CD4-positive, alpha-beta memory T cell (primary cell): ENCODE measurements at regions not wholly inside any gene's neighbourhood (a gene's known extent, or its start where the extent isn't known, plus 50 kb on each side); places are given as distances from the start of the nearest gene placed in this dataset.
A peak's percentile ranks its signal among the peaks of the same experiment; 100 is the strongest.

Source experiments
- CTCF ChIA-PET: fragments of 350-600 bp; sonication (Branson Sonifier 250); formaldehyde crosslinking; loops from one replicate; lab custom pipeline; 2021; ENCODE audit warnings: inconsistent platforms; ENCODE audit not compliant: partially characterized antibody; lab: Charles Lee
- POLR2A ChIA-PET: fragments of 350-600 bp; sonication (Branson Sonifier 250); formaldehyde crosslinking; loops from one replicate; lab custom pipeline; 2021; ENCODE audit not compliant: partially characterized antibody; lab: Charles Lee
- DNase-seq, 5 donors: peaks; one replicate each; pipeline versions ENCODE4 v3.0.0 to v3.0.0-alpha.2; 2020 to 2022; ENCODE audit warnings: mixed read lengths in 1 of 5
- H3K27ac ChIP-seq: one replicate; pipeline ENCODE4 v1.7.0; 2013; ENCODE audit warnings: low read depth, low read length
- H3K27me3 ChIP-seq: 2 replicates; pipeline ENCODE4 v1.7.0; 2013; ENCODE audit warnings: mild to moderate bottlenecking, low read length, moderate library complexity; ENCODE audit not compliant: insufficient read depth
- H3K36me3 ChIP-seq: 2 replicates; pipeline ENCODE4 v1.7.0; 2013; ENCODE audit warnings: mild to moderate bottlenecking, low read length, moderate library complexity; ENCODE audit not compliant: insufficient read depth
- H3K4me1 ChIP-seq: 2 replicates; pipeline ENCODE4 v1.7.0; 2013; ENCODE audit warnings: mild to moderate bottlenecking, low read length, moderate library complexity; ENCODE audit not compliant: insufficient read depth
- H3K4me3 ChIP-seq, 2 donors: one replicate each; pipeline ENCODE4 v1.7.0; 2013; ENCODE audit warnings: low read length in 2 of 2, mild to moderate bottlenecking in 1 of 2
- H3K9me3 ChIP-seq, 2 donors: one replicate each; pipeline ENCODE4 v1.7.0; 2013; ENCODE audit warnings: low read length in 2 of 2, control low read depth in 1 of 2; ENCODE audit not compliant: control insufficient read depth in 1 of 2
- H3K27ac Mint-ChIP-seq, 7 donors: one replicate each; pipeline ENCODE4 v1.8.0; 2020 to 2021; ENCODE audit warnings: mixed read lengths in 7 of 7, mild to moderate bottlenecking in 6 of 7, inconsistent platforms in 3 of 7, moderate library complexity in 3 of 7
- H3K27me3 Mint-ChIP-seq, 2 donors: one replicate each; pipeline ENCODE4 v1.8.0; 2020 to 2021; ENCODE audit warnings: mixed read lengths in 2 of 2
- H3K36me3 Mint-ChIP-seq, 2 donors: one replicate each; pipeline ENCODE4 v1.8.0; 2020 to 2021; ENCODE audit warnings: mixed read lengths in 2 of 2, inconsistent platforms in 1 of 2, mild to moderate bottlenecking in 1 of 2
- H3K4me1 Mint-ChIP-seq, 4 donors: one replicate each; pipeline ENCODE4 v1.8.0; 2020 to 2021; ENCODE audit warnings: mixed read lengths in 4 of 4, mild to moderate bottlenecking in 1 of 4
- H3K4me3 Mint-ChIP-seq, 8 donors: one replicate each; pipeline ENCODE4 v1.8.0; 2020 to 2021; ENCODE audit warnings: mixed read lengths in 8 of 8, mild to moderate bottlenecking in 7 of 8, moderate library complexity in 6 of 8, inconsistent platforms in 3 of 8
- H3K9me3 Mint-ChIP-seq, 8 donors: one replicate each; pipeline ENCODE4 v1.8.0; 2020 to 2021; ENCODE audit warnings: mixed read lengths in 8 of 8, mild to moderate bottlenecking in 5 of 8, inconsistent platforms in 3 of 8, moderate library complexity in 1 of 8
- intact Hi-C: fragments of 100-400 bp; cut with micrococcal nuclease; formaldehyde crosslinking; loops from one replicate; pipeline ENCODE4 v1.15.1; 2023

GRCh38 chr1:55669293-55669692 is 454.1 kb upstream of the USP24 start:
- Histone ChIP-seq H3K4me3 (no peak overlapping the region), H3K36me3 (no peaks in the 10 kb centered on the region), H3K9me3 (no peaks in the 10 kb centered on the region), H3K4me1 (no peaks in the 10 kb centered on the region), H3K27ac (no peak overlapping the region), H3K27me3 (no peaks in the 10 kb centered on the region)
- intact Hi-C loops = no loop called here
- ChIA-PET POLR2A (no interaction called here), CTCF (no interaction called here)
- Mint-ChIP-seq H3K4me1 (no peaks in the 10 kb centered on the region), H3K4me3 (no peak overlapping the region), H3K36me3 (no peaks in the 10 kb centered on the region), H3K27me3 (no peaks in the 10 kb centered on the region), H3K9me3 (no peaks in the 10 kb centered on the region), H3K27ac (no peak overlapping the region)
- DNase-seq = no peak

DNA sequence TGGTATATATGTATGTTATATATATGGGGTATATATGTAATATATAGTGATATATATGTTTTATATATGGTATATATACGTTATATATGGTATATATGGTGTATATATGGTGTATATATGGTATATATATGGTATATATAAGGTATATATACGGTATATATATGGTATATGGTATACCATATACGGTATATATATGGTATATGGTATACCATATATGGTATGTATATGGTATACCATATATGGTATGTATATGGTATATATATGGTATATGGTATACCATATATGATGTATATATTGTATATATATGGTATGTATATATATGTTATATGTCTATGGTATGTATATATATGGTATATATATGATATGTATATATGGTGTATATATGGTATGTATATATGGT is 447.7 kb upstream of the USP24 start:
- Mint-ChIP-seq H3K36me3 (no peaks in the 10 kb centered on the region), H3K9me3 (peaks cover 0 to 3% (median 0%) of the 10 kb centered on the region in 8 donors)

DNA sequence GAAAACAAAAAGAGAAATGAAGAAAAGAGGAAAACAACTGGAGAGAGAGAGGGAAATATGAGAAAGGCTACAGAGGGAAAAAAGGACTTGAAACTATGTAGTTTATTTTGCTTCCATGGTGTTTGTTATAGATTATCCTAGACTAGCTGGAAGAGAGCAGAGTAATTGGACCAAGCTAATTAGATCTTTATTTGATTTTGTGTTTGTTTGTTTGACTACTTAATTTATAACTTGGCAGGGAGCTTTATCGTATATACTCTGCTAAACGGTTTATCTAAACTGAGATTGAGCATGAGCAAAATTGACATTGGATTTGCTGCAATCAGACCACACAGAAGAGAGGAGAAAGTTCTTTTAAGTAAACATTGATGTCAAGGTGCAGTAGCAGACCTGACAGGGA is 443.8 kb upstream of the USP24 start:
- Mint-ChIP-seq H3K27me3 (no peaks in the 10 kb centered on the region), H3K36me3 (no peaks in the 10 kb centered on the region), H3K4me3 (no peak overlapping the region), H3K9me3 (peaks cover 0 to 3% (median 0%) of the 10 kb centered on the region in 8 donors), H3K27ac (peak overlapping the region in 1 of 7 donors; percentile 7), H3K4me1 (no peaks in the 10 kb centered on the region)
- Histone ChIP-seq H3K4me3 (no peak overlapping the region), H3K27me3 (no peaks in the 10 kb centered on the region), H3K36me3 (no peaks in the 10 kb centered on the region), H3K4me1 (no peaks in the 10 kb centered on the region), H3K27ac (no peak overlapping the region), H3K9me3 (no peaks in the 10 kb centered on the region)
- intact Hi-C loops = no loop called here
- CTCF ChIA-PET = no interaction called here
- DNase-seq = no peak
- POLR2A ChIA-PET = no interaction called here

More for the DNA sequence above, 447.7 kb upstream of the USP24 start:
- H3K27me3 ChIP-seq = no peaks in the 10 kb centered on the region
- intact Hi-C loops = no loop called here
- Mint-ChIP-seq H3K4me1 (no peaks in the 10 kb centered on the region), H3K27ac (no peak overlapping the region), H3K4me3 (no peak overlapping the region), H3K27me3 (no peaks in the 10 kb centered on the region)
- no peaks in the 10 kb centered on the region for H3K9me3 ChIP-seq
- H3K36me3 ChIP-seq = no peaks in the 10 kb centered on the region
- H3K27ac ChIP-seq = no peak overlapping the region
- no peak overlapping the region for H3K4me3 ChIP-seq
- H3K4me1 ChIP-seq = no peaks in the 10 kb centered on the region
- ChIA-PET CTCF (no interaction called here), POLR2A (no interaction called here)
- no peak for DNase-seq

GRCh38 chr1:55654750-55655149 is 439.6 kb upstream of the USP24 start:
- Mint-ChIP-seq H3K27me3 (peaks cover 0 to 3% of the 10 kb centered on the region in 2 donors), H3K4me3 (no peak overlapping the region), H3K4me1 (no peaks in the 10 kb centered on the region), H3K36me3 (no peaks in the 10 kb centered on the region), H3K9me3 (no peaks in the 10 kb centered on the region), H3K27ac (no peak overlapping the region)
- CTCF ChIA-PET = no interaction called here
- H3K4me3 ChIP-seq = no peak overlapping the region
- H3K4me1 ChIP-seq = no peaks in the 10 kb centered on the region
- POLR2A ChIA-PET = no interaction called here
- H3K27me3 ChIP-seq = no peaks in the 10 kb centered on the region
- DNase-seq = no peak
- H3K36me3 ChIP-seq = no peaks in the 10 kb centered on the region
- no peaks in the 10 kb centered on the region for H3K9me3 ChIP-seq
- intact Hi-C loops = no loop called here
- no peak overlapping the region for H3K27ac ChIP-seq

GRCh38 chr1:55654171-55654570 is 439.0 kb upstream of the USP24 start:
- no peaks in the 10 kb centered on the region for H3K4me1 ChIP-seq
- POLR2A ChIA-PET = no interaction called here
- CTCF ChIA-PET = no interaction called here
- no peak overlapping the region for H3K27ac Mint-ChIP-seq
- peaks cover 0 to 3% of the 10 kb centered on the region in 2 donors for H3K27me3 Mint-ChIP-seq
- H3K27me3 ChIP-seq = no peaks in the 10 kb centered on the region
- no peaks in the 10 kb centered on the region for H3K4me1 Mint-ChIP-seq
- DNase-seq = no peak
- intact Hi-C loops = no loop called here
- no peaks in the 10 kb centered on the region for H3K36me3 ChIP-seq
- H3K4me3 Mint-ChIP-seq = no peak overlapping the region
- no peak overlapping the region for H3K27ac ChIP-seq
- H3K4me3 ChIP-seq = no peak overlapping the region
- no peaks in the 10 kb centered on the region for H3K9me3 Mint-ChIP-seq
- H3K9me3 ChIP-seq = no peaks in the 10 kb centered on the region
- H3K36me3 Mint-ChIP-seq = no peaks in the 10 kb centered on the region

DNA sequence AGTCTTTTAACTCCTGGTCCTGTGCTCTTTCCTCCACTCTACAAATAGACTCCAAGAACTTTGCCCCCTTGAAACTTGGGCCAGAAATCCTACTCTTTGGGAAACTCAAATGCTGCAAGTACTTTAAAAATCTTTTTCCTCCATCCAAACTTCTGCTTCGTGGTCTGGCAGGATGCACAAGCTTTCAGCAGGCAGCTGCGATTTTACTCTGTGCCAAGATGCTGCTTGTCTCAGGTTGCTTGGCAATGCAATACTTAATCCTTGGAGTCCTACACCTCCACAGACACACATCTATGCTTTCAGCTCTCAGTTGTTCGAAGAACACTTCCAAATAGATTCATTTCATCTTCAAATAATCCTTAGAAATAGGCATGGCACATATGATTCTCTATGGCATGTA is 435.3 kb upstream of the USP24 start:
- intact Hi-C loops = no loop called here
- POLR2A ChIA-PET = no interaction called here

GRCh38 chr1:55646181-55646580 is 431.0 kb upstream of the USP24 start:
- Mint-ChIP-seq H3K27ac (no peak overlapping the region), H3K4me1 (peaks cover 0 to 4% (median 2%) of the 10 kb centered on the region in 4 donors), H3K9me3 (no peaks in the 10 kb centered on the region), H3K36me3 (no peaks in the 10 kb centered on the region), H3K4me3 (no peak overlapping the region), H3K27me3 (peaks cover 6 to 7% of the 10 kb centered on the region in 2 donors)
- H3K36me3 ChIP-seq = no peaks in the 10 kb centered on the region
- no peak for DNase-seq
- CTCF ChIA-PET = no interaction called here
- no peaks in the 10 kb centered on the region for H3K4me1 ChIP-seq
- no peaks in the 10 kb centered on the region for H3K27me3 ChIP-seq
- intact Hi-C loops = no loop called here
- no peaks in the 10 kb centered on the region for H3K9me3 ChIP-seq
- no peak overlapping the region for H3K27ac ChIP-seq
- H3K4me3 ChIP-seq = no peak overlapping the region
- POLR2A ChIA-PET = no interaction called here

More for the DNA sequence above, 435.3 kb upstream of the USP24 start:
- CTCF ChIA-PET = no interaction called here
- Histone ChIP-seq H3K9me3 (no peaks in the 10 kb centered on the region), H3K4me1 (no peaks in the 10 kb centered on the region), H3K27ac (no peak overlapping the region), H3K4me3 (no peak overlapping the region), H3K27me3 (no peaks in the 10 kb centered on the region), H3K36me3 (no peaks in the 10 kb centered on the region)
- no peaks in the 10 kb centered on the region for H3K4me1 Mint-ChIP-seq
- DNase-seq = no peak
- no peaks in the 10 kb centered on the region for H3K36me3 Mint-ChIP-seq
- no peaks in the 10 kb centered on the region for H3K9me3 Mint-ChIP-seq
- H3K27ac Mint-ChIP-seq = no peak overlapping the region
- H3K27me3 Mint-ChIP-seq = peaks cover 4 to 8% of the 10 kb centered on the region in 2 donors
- no peak overlapping the region for H3K4me3 Mint-ChIP-seq

DNA sequence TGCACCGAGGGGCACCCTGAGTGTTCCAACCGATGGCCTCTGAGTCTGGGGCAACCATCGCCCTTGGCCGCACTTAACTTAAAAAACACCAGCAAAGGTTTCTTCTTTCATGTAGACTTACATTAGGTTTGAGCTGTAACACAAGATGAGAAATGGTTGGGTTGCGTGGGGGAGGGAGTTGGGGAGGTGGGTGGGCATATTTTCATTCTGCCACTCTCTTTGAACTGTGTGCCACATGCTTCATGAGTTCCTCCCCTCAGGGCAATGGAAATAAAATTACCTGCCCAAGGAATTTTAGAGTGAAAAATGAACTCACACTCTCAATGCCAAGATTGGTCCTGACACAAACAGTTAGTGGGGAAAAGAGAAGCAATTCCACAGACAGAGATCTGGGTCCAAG is 430.1 kb upstream of the USP24 start:
- no peak overlapping the region for H3K4me3 ChIP-seq
- CTCF ChIA-PET = no interaction called here
- Mint-ChIP-seq H3K4me1 (peaks cover 0 to 4% (median 2%) of the 10 kb centered on the region in 4 donors), H3K4me3 (no peak overlapping the region), H3K27ac (no peak overlapping the region), H3K27me3 (peaks cover 6 to 7% of the 10 kb centered on the region in 2 donors), H3K9me3 (no peaks in the 10 kb centered on the region), H3K36me3 (no peaks in the 10 kb centered on the region)
- no peak for DNase-seq
- POLR2A ChIA-PET = no interaction called here
- intact Hi-C loops = no loop called here
- no peaks in the 10 kb centered on the region for H3K9me3 ChIP-seq
- H3K36me3 ChIP-seq = no peaks in the 10 kb centered on the region
- no peaks in the 10 kb centered on the region for H3K4me1 ChIP-seq
- H3K27ac ChIP-seq = no peak overlapping the region
- no peaks in the 10 kb centered on the region for H3K27me3 ChIP-seq
